HEK293 (cell line): ENCODE measurements at regions not wholly inside any gene's neighbourhood (a gene's known extent, or its start where the extent isn't known, plus 50 kb on each side); places are given as distances from the start of the nearest gene placed in this dataset.
A peak's percentile ranks its signal among the peaks of the same experiment; 100 is the strongest.

Experiments used
- CTCF ChIA-PET: fragments of 350-600 bp; formaldehyde crosslinking; extraction: SDS; loops from one replicate; lab custom pipeline; 2021; ENCODE audit warnings: antibody characterized with exemption; lab: Yijun Ruan, JAX
- POLR2A ChIA-PET: fragments of 300-600 bp; formaldehyde crosslinking; extraction: SDS; loops from one replicate; lab custom pipeline; 2020; ENCODE audit warnings: antibody characterized with exemption, inconsistent platforms; lab: Yijun Ruan, JAX
- H3K27ac ChIP-seq: fragments of 200-500 bp; sonication (Bioruptor generic); 2 replicates; pipeline ENCODE4 v1.5.1; 2014; ENCODE audit warnings: low read depth, low read length, control low read depth, inconsistent platforms; ENCODE audit errors: extremely low read depth
- H3K36me3 ChIP-seq, 2 experiments: fragments of 200-500 bp in 1 of 2; sonication (Bioruptor generic) in 1 of 2; 1 replicate in 1 of 2; 2 replicates in 1 of 2; pipeline ENCODE4 v1.5.1; 2014 to 2017; ENCODE audit warnings: inconsistent platforms in 2 of 2, low read length in 2 of 2; ENCODE audit not compliant: control insufficient read depth in 2 of 2, insufficient read depth in 1 of 2
- H3K4me1 ChIP-seq: fragments of 200-500 bp; sonication (Bioruptor generic); 2 replicates; pipeline ENCODE4 v1.5.1; 2014; ENCODE audit warnings: mild to moderate bottlenecking, low read length, inconsistent platforms; ENCODE audit not compliant: control insufficient read depth, insufficient read depth
- H3K4me3 ChIP-seq: 2 replicates; pipeline ENCODE4 v1.5.1; 2011; ENCODE audit warnings: low read depth, mild to moderate bottlenecking, control low read depth, low read length, moderate library complexity
- H3K9me3 ChIP-seq: fragments of 200-500 bp; sonication (Bioruptor generic); 2 replicates; pipeline ENCODE4 v1.5.1; 2014; ENCODE audit warnings: low read depth, low read length, inconsistent platforms; ENCODE audit not compliant: control insufficient read depth, insufficient read depth
- BCL11A ChIP-seq: fragments of 450-650 bp; formaldehyde crosslinking; IDR thresholded peaks from 2 replicates; pipeline ENCODE4 v1.5.1; 2016; ENCODE audit warnings: low read depth, missing biosample characterization, missing genetic modification characterization
- GLI2 ChIP-seq: fragments of 450-650 bp; formaldehyde crosslinking; IDR thresholded peaks from 2 replicates; pipeline ENCODE4; 2017; ENCODE audit warnings: missing biosample characterization, missing genetic modification characterization, low read depth, borderline replicate concordance
- KLF17 ChIP-seq: fragments of 450-650 bp; formaldehyde crosslinking; IDR thresholded peaks from 2 replicates; pipeline ENCODE4 v1.5.1; 2016; ENCODE audit warnings: missing biosample characterization, missing genetic modification characterization
- KLF8 ChIP-seq: fragments of 450-650 bp; formaldehyde crosslinking; IDR thresholded peaks from 2 replicates; pipeline ENCODE4 v1.5.1; 2016; ENCODE audit warnings: missing biosample characterization, missing genetic modification characterization
- SETDB1 ChIP-seq: IDR thresholded peaks from one replicate; pipeline ENCODE4 v1.6.1; 2017; ENCODE audit warnings: mild to moderate bottlenecking, low read length, moderate library complexity, mixed read lengths; ENCODE audit not compliant: insufficient read length
- YY1 ChIP-seq: fragments of 450-650 bp; formaldehyde crosslinking; IDR thresholded peaks from 2 replicates; pipeline ENCODE4 v1.5.1; 2018; ENCODE audit warnings: missing biosample characterization, missing genetic modification characterization
- ZBTB7A ChIP-seq: fragments of 450-650 bp; formaldehyde crosslinking; IDR thresholded peaks from 2 replicates; pipeline ENCODE4 v1.5.1; 2016; ENCODE audit warnings: low read depth, missing biosample characterization, missing genetic modification characterization
- ZFP41 ChIP-seq: fragments of 450-650 bp; formaldehyde crosslinking; IDR thresholded peaks from 2 replicates; pipeline ENCODE4 v1.5.1; 2016; ENCODE audit warnings: missing biosample characterization, missing genetic modification characterization, borderline replicate concordance
- ZNF2 ChIP-seq: fragments of 450-650 bp; formaldehyde crosslinking; IDR thresholded peaks from 2 replicates; pipeline ENCODE4 v1.5.1; 2016; ENCODE audit warnings: missing biosample characterization, missing genetic modification characterization
- ZNF239 ChIP-seq: fragments of 450-650 bp; formaldehyde crosslinking; IDR thresholded peaks from 2 replicates; pipeline ENCODE4 v1.5.1; 2016; ENCODE audit warnings: missing biosample characterization, missing genetic modification characterization
- ZNF26 ChIP-seq: fragments of 450-650 bp; formaldehyde crosslinking; IDR thresholded peaks from 2 replicates; pipeline ENCODE4 v1.5.1; 2016; ENCODE audit warnings: missing biosample characterization, missing genetic modification characterization
- ZNF366 ChIP-seq: fragments of 450-650 bp; formaldehyde crosslinking; conservative IDR thresholded peaks from 2 replicates; pipeline ENCODE4 v1.5.1; 2016; ENCODE audit warnings: missing biosample characterization, missing genetic modification characterization
- ZNF510 ChIP-seq: fragments of 450-650 bp; formaldehyde crosslinking; IDR thresholded peaks from 2 replicates; pipeline ENCODE4 v1.5.1; 2018; ENCODE audit warnings: mild to moderate bottlenecking, missing genetic modification characterization, missing biosample characterization; ENCODE audit not compliant: insufficient replicate concordance
- ZNF654 ChIP-seq: fragments of 450-650 bp; formaldehyde crosslinking; IDR thresholded peaks from 2 replicates; pipeline ENCODE4 v1.5.1; 2016; ENCODE audit warnings: low read depth, missing biosample characterization, missing genetic modification characterization
- ZNF660 ChIP-seq: fragments of 450-650 bp; IDR thresholded peaks from 2 replicates; pipeline ENCODE4 v1.5.1; 2018; ENCODE audit warnings: missing biosample characterization, mild to moderate bottlenecking, missing genetic modification characterization
- ZNF704 ChIP-seq: fragments of 450-650 bp; formaldehyde crosslinking; IDR thresholded peaks from 2 replicates; pipeline ENCODE4 v1.5.1; 2016; ENCODE audit warnings: missing biosample characterization, missing genetic modification characterization
- ZNF747 ChIP-seq: fragments of 450-650 bp; formaldehyde crosslinking; IDR thresholded peaks from 2 replicates; pipeline ENCODE4 v1.5.1; 2016; ENCODE audit warnings: missing biosample characterization, missing genetic modification characterization
- ZNF777 ChIP-seq: fragments of 450-650 bp; formaldehyde crosslinking; IDR thresholded peaks from 2 replicates; pipeline ENCODE4 v1.5.1; 2017; ENCODE audit warnings: missing biosample characterization, missing genetic modification characterization, borderline replicate concordance

GRCh38 chr7:33742999-33743587 is 162.2 kb upstream of the BMPER start (continued):
- no peak for TF ChIP-seq KLF17 (tag by site-specific recombination)
- no peak for TF ChIP-seq ZBTB7A (tag by site-specific recombination)
- no peak for TF ChIP-seq ZFP41 (tag by site-specific recombination)
- TF ChIP-seq BCL11A (tag by site-specific recombination), result no peak
- no peak for TF ChIP-seq ZNF777
- no peak for TF ChIP-seq YY1 (tag by site-specific recombination)
- no peak for TF ChIP-seq ZNF660 (tag by site-specific recombination)
- TF ChIP-seq ZNF26 (tag by site-specific recombination), result no peak
- no peak for TF ChIP-seq ZNF747

- CTCF ChIA-PET, result interaction anchor here (0.6 to 1.2 kb wide), 7 partner anchors 12 to 500 kb away, joined by 3 to 5 read pairs (median 4); no protein-coding TSS in a partner anchor
Observed at GRCh38 chr7:33743594-33743993, 161.7 kb upstream of the BMPER start.

GRCh38 chr7:33744293-33745075 is 160.9 kb upstream of the BMPER start:
- Histone ChIP-seq H3K9me3 (no peaks in the 10 kb centered on the region), H3K27ac (no peak overlapping the region), H3K4me3 (no peak overlapping the region), H3K4me1 (peaks cover 2% of the 10 kb centered on the region; the same call in 1 of the 2 replicates), H3K36me3 (no peaks in the 10 kb centered on the region)
- ChIA-PET POLR2A (no interaction called here), CTCF (interaction anchor here (0.6 to 1.2 kb wide), 5 partner anchors 14 to 558 kb away, joined by 3 to 5 read pairs (median 3); no protein-coding TSS in a partner anchor)
- TF ChIP-seq ZNF654, result peak; percentile 36
- peak; percentile 89; the same call in 1 of the 2 replicates for TF ChIP-seq ZNF239
- TF ChIP-seq ZNF2 (tag by site-specific recombination), result peak; percentile 90
- no peak for TF ChIP-seq ZNF510 (tag by site-specific recombination)

More at GRCh38 chr7:33743594-33743993, 161.7 kb upstream of the BMPER start:
- Histone ChIP-seq H3K27ac (no peak overlapping the region), H3K36me3 (no peaks in the 10 kb centered on the region), H3K4me1 (peaks cover 2% of the 10 kb centered on the region; the same call in 1 of the 2 replicates), H3K9me3 (no peaks in the 10 kb centered on the region), H3K4me3 (no peak overlapping the region)
- POLR2A ChIA-PET, result no interaction called here
- TF ChIP-seq ZNF704 (tag by site-specific recombination) (no peak), GLI2 (no peak), ZNF366 (tag by site-specific recombination) (no peak), SETDB1 (no peak), KLF8 (tag by site-specific recombination) (no peak)
